GM12801 (cell line): ENCODE measurements at regions not wholly inside any gene's neighbourhood (a gene's known extent, or its start where the extent isn't known, plus 50 kb on each side); places are given as distances from the start of the nearest gene placed in this dataset.

ENCODE experiments used
- CTCF ChIP-seq: IDR thresholded peaks from one replicate; pipeline ENCODE4 v1.5.1; 2011; ENCODE audit warnings: control low read depth; ENCODE audit not compliant: insufficient read length; ENCODE audit errors: extremely low read depth

- TF ChIP-seq CTCF, result no peak
Observed at GRCh38 chr2:160615706-160616105, 122.1 kb upstream of the RBMS1 start.

DNA sequence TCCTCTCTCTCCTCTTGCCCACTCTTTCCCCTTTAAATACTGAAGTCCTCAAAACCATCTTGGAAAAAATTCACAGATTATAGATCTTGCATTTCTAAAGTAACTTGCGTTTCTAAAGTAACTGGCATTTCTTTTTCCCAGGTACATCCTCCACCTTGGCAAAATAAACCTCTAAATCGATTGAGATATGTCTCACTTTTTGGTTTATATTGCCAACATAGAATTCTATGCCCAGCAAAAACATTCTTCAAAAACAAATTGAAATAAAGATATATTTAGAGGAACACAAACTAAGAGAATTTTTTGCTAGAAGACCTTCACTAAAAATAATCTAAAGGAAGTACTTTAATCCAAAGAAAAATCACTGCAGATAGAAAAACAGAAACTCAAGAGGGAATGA, 122.5 kb upstream of the RBMS1 start:
- TF ChIP-seq CTCF, result no peak

DNA sequence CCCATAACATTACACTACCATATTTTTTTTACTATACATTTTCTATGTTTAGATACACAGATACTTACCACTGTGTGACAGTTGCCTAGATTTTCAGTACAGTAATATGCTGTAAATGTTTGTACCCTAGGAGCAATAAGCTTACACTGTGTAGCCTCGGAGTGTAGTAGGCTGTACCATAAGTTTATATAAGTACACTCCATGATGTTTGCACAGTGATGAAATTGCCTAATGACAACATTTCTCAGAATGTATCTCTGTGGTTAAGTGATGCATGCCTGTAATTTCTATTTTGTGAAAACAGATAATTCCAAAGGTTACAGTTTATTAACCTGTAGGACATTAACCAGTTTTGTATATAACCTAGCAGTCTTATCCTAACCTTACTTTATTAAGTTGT, 128.1 kb upstream of the RBMS1 start:
- TF ChIP-seq CTCF, result no peak

DNA sequence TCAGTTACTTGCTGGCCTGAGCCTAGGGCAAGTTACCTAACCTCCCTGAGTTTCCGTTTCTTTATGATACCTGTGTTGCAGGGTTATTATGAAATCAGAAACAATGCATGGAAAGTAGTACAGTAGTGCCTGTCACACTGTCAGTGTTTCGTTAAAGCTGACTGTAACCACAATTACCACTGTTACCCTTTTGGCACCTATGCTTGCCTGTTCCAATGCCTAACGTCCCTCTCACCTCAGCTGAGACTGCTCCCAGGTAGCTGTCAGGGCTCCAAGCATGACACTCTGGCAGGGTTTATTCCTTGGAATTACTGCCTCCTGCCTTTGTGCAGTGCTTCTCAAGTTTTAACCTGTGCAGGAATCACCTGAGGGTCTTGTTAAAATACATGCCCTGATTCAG, 135.2 kb upstream of the RBMS1 start:
- no peak for TF ChIP-seq CTCF

- no peak for TF ChIP-seq CTCF
Observed at GRCh38 chr2:160630801-160631590, 137.4 kb upstream of the RBMS1 start.

GRCh38 chr2:160632084-160632975, 138.7 kb upstream of the RBMS1 start:
- no peak for TF ChIP-seq CTCF

DNA sequence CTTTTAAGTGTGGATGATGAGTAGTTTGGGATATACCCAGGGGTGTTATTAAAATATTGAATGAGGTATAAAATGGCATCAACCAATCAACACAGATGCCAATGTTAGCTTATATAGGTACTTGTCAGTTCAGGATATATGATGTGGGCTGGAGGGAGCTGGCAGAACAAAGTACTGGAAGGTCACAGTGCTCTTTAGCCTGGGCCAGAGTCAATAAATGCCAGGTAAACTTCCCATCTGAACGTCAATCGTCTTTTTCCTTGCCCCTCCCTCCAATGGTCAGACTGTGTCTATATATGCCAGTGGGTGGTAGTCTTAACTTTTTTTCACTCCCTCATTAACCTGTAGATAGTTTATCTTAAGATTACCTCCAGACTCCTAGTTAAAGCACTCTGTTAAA, 140.8 kb upstream of the RBMS1 start:
- no peak for TF ChIP-seq CTCF
